EH (cell line): ENCODE measurements at regions not wholly inside any gene's neighbourhood (a gene's known extent, or its start where the extent isn't known, plus 50 kb on each side); places are given as distances from the start of the nearest gene placed in this dataset.

Experiments
- DNase-seq: peaks from one replicate; pipeline ENCODE4 v3.0.0-alpha.2; 2015; ENCODE audit warnings: low read depth

DNA sequence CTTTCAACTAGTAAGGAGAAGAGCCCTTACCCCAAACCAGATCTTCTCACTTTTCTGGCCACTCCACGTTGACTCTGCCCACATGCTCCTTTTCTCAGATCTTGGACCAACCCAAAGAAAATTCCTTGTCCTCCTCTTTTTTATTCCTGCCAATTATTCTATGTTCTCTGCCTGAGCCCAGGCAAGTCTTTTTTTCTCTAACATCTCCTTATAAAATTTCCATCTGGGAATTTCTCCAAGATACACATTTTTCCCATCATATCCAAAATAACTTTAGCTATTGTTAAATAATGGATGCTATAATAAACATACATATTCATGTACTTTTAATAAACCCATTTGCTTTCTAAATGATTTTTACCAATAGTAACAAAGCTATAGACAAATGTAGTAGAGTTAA is 726.0 kb upstream of the ZNF385D start:
- DNase-seq: no peak

DNA sequence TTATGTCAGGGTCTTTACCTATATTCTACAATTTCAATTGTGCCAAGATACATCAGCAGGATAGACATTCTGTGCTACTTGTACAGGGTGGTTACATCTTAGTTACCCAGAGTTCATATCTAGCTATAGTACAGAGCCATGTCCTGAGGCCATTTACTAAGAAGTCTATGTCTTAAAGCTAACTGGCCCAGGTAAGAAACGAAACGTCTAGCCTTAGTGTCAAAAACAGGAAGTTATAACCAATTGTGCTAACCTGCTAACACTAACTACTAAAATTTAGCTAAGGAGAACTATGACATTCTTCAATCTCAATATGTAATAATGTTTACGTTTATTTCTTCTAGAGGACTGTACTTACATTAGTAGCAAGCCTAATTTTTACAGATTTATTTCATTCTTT is 717.2 kb upstream of the UBE2E2 start:
- no peak for DNase-seq

DNA sequence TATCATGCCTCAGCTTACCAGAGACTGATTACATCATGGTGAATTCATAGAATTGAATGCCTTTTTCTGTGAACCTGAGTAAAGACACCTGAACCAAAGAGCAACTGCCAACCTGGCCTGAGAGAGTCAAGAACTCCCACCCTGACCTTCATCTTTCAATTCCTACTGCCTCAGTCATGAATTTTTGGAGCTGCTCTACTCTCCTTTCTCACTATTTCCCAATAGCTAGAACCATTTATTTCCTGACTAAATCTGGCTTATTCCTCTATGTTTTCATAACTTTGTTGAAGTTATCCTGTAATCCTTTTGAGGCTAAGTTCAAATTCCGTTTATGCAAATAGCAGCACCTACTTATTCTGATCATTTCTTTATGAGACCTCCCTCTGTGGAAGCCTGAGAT is 712.4 kb upstream of the UBE2E2 start:
- DNase-seq: no peak

DNA sequence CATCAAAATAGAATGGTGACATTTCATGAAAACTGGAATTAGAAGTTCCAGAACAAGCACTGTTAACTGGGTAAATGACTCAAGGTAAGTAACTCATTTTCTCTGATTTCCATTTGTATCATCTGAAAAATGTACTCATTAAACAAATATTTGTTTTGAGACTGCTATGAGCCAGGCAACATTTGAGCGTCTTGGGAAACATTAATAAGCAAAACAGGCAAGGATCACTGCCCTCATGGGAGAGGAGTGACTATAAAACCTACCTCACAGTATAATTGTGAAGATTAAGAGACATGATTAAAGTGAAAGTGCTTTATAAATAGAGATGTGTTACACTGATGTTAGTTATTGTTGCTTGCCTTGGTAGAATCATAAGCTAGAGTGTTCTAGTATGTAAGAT is 711.8 kb upstream of the UBE2E2 start:
- DNase-seq: no peak

DNA sequence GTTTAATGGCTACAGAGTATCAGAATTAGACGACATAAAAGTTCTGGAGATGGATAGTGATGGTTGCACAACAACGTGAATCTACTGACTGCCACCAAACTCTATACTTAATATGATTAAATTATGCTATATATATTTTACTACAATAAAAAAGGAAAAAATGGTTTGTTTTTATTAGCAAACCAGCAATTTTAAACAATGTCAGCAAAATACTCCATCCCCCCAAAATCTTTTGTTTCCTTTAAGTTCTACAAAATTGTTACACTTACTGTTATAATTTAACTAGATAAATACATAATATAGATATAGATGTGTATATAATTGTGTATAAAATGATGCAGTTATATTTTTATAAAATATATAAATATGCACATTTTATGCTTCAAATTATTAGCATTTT is 710.8 kb upstream of the UBE2E2 start:
- DNase-seq: no peak

DNA sequence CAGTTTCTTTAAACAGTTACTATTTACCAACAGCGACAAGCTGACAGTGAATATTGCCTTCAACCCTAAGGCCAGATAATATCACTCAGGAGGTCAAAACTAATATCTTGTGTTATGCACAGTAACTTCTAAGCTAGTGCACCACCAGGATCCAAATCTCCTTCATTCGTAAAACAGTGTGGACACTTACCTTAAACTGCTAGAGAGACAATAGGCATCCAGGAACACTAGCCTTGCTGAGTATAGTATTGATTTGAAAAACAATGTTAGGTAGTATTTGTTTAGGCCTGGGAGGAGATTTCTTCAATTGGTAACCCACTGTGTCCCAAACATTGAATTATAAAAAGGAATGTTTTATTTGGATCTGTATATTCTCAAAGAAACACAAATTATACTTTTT is 707.9 kb upstream of the UBE2E2 start:
- DNase-seq: no peak

DNA sequence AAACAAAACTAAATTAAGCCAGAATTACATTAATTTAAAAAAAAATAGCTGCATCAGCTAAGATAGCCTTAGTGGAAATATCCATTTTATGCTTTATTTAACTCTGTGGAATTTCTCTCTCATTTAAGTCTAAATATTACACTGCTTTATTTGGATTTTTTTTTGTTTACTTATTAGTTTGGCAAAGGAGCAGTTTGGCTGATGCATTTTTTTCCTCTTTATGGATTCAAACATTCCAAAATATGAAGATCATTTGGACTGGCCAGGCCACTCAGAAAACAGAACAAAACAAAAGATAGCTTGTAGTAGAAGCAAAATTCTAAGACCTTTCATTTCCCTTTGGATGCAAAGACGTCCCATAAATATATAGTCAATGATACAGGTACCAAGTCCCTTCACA is 707.3 kb upstream of the UBE2E2 start:
- DNase-seq: no peak

DNA sequence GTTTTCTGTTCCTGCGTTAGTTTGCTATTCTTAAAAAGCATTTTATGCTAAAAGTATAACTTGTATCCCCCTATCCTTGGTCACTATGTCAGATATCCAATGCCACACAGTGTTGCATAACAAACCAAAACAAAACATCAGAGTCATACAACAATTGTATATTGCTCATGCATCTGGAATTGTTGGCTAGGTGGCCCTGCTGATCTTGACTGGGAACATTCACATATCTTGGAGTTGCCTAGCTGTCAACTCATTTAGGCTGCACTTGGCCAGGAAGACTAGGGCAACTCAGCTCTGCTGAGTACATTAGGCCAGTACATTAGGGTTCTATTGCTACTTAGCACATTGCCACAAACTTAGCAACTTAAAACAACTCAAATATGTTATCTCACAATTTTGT is 706.5 kb upstream of the UBE2E2 start:
- no peak for DNase-seq

DNA sequence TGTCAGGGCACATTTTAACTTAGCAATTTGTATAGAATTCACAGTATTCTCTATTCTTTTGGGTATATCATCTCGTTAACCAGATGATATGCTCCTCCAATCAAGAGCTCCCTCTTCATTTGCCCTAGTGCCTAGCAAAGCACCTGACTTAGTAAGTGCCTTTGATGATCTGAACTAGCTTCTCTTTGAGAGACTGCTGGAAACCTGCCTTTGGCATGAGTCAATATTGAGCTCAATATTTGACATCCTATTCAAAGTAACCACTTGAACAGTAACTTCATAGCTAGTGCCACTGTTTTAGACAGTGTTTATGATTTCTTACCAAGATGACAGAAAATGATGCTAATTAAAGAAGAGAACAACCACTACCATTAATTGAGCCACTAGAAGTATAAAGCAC is 696.3 kb upstream of the UBE2E2 start:
- no peak for DNase-seq

DNA sequence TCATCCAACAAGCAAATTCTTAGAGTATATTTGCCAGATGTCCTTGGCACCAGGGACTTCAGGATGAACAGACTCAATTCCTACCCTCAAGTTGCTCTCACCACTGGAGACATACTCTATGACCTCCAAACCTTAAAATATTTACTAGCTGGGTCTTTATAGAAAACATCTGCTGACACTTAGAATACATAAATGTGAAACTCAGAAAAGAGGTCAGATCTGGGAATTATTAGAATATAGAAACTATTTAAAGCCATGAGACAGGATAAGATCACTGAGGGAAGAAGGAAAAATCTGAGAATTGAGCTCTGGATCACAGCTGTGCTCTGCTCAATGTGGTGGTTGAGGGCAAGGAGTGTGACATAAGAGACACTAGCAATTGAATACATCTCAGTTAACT is 695.4 kb upstream of the UBE2E2 start:
- no peak for DNase-seq

DNA sequence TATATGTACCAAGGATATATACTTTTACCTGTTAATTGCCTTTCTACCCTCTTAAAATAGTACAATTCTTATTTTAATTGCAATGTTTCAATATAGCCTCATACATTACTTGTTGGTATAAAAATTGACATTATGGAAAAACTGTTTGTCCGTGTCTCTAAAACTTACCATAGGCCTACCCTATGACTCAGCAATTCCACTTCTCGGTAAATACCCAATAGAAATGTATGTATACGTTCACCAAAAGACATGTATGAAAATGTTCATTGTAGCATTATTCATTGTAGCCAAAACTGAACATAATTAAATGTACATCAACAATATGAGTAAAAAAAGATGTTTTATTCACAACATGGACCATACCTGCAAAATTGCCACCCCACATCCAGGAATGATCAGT is 679.2 kb upstream of the UBE2E2 start:
- no peak for DNase-seq

DNA sequence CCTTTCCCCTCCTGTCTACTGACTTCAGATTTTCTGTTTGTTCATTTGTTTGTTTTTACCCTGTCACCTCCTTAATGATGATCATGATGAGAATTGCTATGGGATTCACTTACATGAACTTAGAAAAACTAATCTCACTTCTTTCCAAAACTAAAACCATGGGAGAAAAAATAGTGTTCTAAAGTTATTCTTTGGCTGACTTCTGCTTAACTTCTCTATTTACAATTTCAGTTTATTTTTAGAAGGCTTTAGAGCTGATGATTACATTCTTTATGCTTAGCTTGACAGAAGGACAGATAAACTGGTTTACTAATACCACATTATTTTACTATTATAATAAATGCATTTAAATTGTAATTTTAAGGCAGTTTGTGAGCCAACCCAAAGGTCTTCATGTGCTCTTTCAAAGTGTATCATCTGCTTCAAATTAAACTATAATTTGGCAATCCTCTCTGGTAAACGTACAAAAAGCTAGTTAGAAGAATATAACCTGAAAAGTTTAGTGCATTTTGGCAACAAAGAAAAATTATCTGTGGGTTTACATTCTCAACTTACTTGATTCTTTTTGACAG is 676.8 kb upstream of the UBE2E2 start:
- DNase-seq: no peak

DNA sequence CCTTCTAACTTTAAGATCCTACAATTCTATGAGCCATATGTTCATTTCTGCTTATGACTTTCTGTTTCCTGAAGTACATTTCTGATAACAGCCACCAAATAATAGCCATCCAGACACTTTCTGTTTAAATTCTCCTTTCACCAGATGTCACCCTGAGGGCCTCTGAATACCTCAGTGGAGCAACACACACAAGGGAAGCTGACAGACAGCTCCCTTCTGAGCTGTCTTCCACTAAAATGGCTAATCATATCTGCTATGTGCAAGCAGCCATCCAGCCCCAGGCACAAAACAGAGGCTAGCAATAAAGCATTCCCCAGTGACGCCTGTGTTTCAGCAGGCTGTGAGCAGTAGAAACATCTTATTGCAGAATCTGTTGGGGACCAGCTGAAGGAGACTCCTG is 666.6 kb upstream of the UBE2E2 start:
- DNase-seq: no peak

DNA sequence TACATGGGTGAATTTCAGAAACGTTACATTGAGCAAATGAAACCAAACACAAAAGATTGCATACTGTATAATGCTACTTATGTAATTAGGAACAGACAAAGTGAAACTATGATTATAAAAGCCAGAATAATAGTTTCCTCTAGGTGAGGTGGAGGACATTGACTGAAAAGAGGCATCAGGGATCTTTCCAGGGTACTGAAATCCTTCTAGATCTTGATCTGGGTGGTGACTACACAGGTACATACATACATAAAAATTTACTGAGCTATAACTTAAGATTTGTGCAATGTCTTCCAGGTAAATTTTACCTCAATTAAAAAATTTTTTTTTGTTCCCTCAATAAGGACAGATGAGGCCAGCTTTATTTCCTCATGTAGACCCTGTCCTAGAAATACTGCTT is 665.6 kb upstream of the UBE2E2 start:
- DNase-seq: no peak

DNA sequence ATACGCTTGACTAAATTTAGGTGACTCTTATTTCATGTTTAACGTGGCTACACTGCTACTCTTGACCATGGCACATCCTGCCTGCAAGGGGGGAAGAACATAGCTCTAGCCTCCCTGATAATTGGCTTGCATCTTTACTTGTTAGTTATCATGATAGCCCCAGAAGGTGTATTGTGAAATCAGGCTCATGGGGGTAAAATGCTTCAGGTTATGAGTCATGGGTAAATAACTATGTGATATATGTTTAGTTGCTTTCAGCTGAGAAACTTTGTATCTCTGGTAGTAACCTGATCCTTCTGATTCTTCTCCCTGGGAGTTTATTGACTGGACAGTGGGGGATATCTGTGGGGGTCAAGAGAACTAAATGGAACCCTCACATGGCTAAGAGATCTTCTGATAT is 660.8 kb upstream of the UBE2E2 start:
- DNase-seq: no peak

DNA sequence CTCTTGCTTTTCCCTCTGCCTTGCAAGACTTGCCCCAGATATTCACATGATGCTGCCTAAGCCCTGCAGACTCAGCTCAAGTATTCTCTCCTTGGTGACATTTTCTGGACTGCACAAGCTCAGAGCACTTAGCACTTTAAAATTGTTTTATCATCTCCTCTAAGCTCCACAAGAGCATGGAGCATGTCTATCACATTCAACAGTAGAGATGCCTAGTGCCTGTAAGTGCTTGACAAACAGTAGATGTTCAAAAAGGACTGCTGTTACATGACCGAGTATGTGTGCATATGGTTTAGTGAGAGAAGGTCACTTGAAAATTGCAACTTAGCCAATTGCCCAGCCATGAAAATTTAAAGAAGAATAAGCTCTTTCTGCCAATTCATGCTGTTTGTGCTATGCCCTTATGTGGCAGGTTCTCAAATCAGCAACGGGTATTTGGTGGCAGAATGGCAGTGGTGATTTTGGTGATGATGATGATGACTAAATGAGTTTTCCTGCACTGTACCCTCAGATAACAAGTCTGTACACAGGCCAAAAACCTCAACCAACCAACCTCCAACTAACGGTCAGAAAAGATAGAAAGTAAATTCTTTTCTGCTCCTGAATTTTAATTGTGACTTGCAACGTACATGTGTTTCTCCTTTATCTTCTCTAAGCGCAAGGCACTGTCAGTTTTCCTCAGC is 647.2 kb upstream of the UBE2E2 start:
- no peak for DNase-seq

DNA sequence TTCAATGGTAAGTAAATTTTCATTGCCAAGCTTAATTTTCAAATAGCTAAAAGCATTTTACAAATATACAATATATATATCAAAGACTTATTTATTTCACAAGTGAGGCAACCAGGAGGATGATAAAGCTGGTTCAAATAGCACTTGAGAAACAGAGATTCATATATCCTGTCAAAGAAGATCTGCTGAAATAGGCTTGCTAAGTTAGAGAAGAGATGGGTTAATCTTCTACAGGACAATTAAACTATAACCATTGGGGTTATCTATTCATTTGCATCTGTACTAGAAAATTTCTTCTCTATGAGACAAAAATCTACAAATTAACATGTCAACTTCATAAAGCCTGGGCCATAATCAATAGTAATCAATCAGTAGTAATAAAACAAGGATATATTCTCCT is 637.7 kb upstream of the UBE2E2 start:
- no peak for DNase-seq

DNA sequence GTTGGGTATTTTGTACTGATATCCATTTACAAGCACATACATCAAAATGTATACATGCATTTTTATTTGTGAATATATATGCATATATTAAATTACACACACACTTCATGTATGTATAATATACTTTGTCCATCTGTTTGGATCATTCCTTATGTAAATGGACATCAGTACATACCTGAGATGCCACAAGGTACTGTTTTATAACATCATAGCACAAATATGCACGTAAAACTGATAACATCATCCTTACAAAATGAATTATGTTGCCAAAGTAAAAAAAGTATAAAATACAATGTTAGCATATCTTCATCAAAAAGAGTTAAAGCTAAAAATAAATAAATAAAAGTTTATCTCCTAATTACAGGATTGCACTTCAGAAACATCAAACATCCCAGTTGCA is 634.8 kb upstream of the UBE2E2 start:
- no peak for DNase-seq

DNA sequence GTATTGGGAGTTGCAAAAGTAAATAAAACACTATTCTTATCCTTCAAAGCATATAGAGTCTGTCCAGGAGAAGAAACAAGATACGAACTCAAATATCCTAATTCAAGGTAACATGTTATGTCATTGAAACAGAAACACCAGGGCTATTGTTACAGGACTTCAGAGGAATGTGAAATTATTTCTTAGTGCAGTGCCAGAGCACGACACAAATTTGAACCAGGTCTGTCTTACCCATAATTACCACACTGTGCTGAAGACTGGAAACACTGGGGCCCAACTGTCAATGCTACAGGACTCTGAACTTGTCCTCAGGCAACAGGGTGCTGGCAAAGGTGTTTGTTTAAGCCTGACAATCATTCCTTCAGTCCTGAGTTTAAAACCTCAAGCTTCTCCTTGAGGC is 633.6 kb upstream of the UBE2E2 start:
- no peak for DNase-seq

DNA sequence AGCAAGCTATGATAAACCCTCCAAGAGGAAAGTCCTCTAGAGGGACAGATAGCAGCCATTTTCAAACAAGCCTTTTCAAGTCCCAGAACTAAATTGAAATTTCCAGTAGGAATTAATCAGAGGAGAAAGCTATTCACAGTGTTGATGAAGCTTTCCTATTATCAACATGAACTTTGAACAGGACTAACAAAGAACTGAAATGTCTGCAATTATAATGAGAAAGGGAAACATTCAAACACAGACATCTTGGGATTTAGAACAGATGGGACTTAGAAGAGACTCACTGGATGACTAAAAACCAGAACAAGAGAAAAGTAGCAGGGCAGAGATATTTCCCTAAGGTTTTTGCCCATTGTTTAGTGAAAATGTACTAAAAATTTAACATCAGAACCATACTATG is 622.1 kb upstream of the UBE2E2 start:
- DNase-seq: no peak

DNA sequence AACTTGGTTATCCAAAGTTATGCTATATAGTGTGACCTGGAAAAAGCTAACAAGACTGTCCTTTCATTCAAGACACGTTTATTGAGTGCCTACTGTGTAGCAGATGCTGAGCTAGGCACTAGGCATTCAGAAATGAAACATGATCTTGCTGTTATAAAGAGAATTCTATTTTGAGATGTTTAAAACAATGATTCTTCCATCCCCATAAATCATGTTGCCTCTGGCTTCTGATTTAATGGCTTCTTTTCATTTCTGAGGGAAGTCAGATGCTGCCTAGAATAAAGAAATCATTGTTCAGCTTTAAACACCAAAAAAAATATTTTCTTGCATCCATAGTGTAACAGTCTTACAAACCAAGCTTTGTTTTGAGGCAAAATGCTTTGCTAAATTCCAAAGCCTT is 620.9 kb upstream of the UBE2E2 start:
- peak; percentile 1 for DNase-seq

DNA sequence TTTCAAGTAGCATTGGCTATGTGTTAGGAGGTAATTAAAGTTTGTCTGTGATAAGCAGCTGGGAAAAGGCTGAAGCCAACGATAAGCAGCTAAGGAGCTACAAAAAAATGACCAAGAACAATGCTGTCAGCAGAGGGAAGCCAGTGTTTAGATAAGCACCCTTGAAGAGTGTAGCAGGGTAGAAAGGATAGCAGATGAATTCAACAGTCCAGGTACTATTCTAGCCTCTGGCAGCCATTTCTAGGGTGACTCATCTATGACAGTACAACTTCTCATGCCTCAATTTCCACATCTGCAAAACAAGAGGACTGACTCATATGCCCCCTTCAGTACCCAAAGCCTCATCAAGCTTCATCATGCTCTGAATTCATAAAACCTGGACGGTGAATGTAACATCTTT is 617.6 kb upstream of the UBE2E2 start:
- DNase-seq: peak; percentile 1

DNA sequence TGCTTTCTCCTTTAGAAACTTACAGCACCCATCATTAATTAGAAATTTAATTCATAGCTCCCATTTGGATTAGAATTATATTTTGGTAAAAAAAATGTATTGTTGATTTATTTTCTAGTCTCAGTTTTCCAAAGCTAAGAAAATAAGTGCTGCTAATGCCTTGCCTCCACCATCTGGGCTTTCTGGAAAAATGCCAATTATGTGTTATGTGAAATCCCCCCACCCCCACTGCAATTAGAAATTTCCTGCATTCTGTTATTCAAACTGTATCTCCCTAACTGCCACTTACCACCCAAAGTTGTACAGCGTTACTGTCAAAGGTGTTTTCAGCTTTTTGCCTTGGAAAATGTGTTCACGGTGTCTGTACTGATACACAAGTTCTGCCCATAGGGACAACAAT is 617.2 kb upstream of the UBE2E2 start:
- no peak for DNase-seq

DNA sequence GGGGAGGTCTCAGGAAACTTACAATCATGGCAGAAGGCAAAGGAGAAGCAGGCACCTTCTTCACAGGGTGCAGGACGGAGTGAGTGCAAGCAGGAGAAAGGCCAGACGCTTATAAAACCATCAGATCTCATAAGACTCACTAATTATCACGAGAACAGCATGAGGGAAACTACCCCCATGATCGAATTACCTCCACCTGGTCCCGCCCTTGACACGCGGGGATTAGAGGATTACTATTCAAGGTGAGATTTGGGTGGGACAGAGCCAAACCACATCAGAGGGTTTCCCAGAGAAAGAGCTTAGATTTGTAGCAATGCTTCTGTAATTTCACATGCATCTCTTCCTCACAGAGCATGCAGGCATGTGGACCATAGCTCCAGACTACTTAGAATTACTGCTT is 615.7 kb upstream of the UBE2E2 start:
- DNase-seq: no peak

DNA sequence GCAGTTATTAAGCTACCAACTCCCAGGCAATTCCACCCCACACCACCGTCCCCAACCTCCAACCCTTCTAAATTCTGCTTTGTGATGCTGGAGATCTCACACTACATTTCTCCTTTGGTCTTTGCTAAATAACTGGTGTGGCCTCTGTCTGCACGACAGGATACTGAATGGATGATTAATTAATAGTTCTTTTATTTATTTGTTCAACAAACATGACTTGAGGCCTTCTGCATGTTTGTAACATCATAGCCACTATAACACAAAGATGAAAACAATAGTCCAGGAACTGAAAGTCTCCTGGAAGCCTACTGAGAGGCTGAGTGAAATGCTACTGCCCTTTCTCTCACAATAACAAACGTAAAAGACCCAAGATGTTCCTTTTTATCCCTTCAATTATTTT is 609.5 kb upstream of the UBE2E2 start:
- DNase-seq: no peak
